ENCODE measurements at regions not wholly inside any gene's neighbourhood (a gene's known extent, or its start where the extent isn't known, plus 50 kb on each side); places are given as distances from the start of the nearest gene placed in this dataset.

DNA sequence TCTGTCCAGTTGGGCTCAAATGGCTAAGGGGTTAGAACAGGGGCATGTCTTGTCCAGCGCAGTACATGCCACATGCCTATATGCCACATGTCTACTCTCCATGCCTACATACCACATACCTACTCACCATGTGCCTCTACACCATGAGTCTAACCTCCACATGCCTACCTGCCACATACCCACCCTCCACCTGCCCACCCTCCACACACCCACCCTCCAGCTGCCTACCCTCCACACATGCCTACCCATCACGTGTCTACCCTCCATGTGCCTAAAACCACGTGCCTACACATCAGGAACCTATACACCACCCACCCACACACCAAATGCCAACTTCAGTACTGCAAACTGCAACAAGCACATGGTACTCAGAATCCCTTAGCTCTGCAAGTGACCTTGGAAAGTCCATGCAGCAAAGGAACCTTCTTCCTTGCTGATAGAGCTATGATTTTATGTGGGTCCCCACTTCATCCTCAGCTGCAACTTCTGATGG lies 113.0 kb upstream of the CST7 start:
- TF ChIP-seq, protein P1, sequence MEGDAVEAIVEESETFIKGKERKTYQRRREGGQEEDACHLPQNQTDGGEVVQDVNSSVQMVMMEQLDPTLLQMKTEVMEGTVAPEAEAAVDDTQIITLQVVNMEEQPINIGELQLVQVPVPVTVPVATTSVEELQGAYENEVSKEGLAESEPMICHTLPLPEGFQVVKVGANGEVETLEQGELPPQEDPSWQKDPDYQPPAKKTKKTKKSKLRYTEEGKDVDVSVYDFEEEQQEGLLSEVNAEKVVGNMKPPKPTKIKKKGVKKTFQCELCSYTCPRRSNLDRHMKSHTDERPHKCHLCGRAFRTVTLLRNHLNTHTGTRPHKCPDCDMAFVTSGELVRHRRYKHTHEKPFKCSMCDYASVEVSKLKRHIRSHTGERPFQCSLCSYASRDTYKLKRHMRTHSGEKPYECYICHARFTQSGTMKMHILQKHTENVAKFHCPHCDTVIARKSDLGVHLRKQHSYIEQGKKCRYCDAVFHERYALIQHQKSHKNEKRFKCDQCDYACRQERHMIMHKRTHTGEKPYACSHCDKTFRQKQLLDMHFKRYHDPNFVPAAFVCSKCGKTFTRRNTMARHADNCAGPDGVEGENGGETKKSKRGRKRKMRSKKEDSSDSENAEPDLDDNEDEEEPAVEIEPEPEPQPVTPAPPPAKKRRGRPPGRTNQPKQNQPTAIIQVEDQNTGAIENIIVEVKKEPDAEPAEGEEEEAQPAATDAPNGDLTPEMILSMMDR (conservative IDR thresholded peaks at IDR 0.05 in 1 of 2, IDR thresholded peaks at IDR 0.05 in 1 of 2; ENCODE audit: extremely low read depth in 1 of 2, insufficient read depth in 1 of 2, low read depth in 1 of 2, low read length in 2 of 2): no peak
- no peak for TF ChIP-seq EZH2 (IDR thresholded peaks at IDR 0.05; ENCODE audit: borderline replicate concordance, low read length)
